ENCODE measurements at regions not wholly inside any gene's neighbourhood (a gene's known extent, or its start where the extent isn't known, plus 50 kb on each side); places are given as distances from the start of the nearest gene placed in this dataset.

DNA sequence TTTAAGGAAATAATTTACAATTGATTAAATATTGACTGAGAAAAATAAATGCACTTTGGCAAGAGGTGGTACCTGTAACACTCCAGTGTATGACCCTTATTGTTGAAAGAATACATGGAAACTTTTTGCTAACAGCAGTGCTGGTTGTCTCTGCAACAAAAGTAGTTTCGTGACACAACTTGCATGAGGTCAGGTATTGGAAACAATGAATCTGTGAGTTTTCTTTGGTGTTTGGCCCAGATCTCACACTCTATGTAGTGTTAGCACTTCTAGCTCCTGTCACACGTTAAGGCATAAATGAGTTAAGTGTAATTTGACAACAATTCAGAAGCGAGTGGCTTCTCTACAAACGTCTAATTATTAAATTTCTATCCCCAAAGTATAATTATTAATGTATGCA, 137.7 kb upstream of the MDFIC start:
- POLR2A ChIA-PET = no interaction called here
- CTCF ChIA-PET = no interaction called here
- Histone ChIP-seq H3K27ac (ENCODE audit: low read depth in 1 of 2, low read length in 2 of 2) (no peak overlapping the region), H3K36me3 (ENCODE audit: insufficient read depth, low read length) (no peaks in the 10 kb centered on the region), H3K9me3 (ENCODE audit: control insufficient read depth in 1 of 2, insufficient read depth in 1 of 2, low read length in 2 of 2) (no peaks in the 10 kb centered on the region), H3K27me3 (ENCODE audit: control insufficient read depth in 1 of 2, insufficient read depth in 2 of 2, low read length in 2 of 2) (no peaks in the 10 kb centered on the region), H3K4me1 (ENCODE audit: insufficient read depth, low read length) (no peaks in the 10 kb centered on the region), H3K4me3 (ENCODE audit: low read length) (no peak overlapping the region)
- Mint-ChIP-seq H3K9me3 (no peaks in the 10 kb centered on the region), H3K4me1 (ENCODE audit: low read depth) (no peaks in the 10 kb centered on the region), H3K36me3 (ENCODE audit: low read depth) (no peaks in the 10 kb centered on the region), H3K4me3 (no peak overlapping the region), H3K27ac (no peak overlapping the region), H3K27me3 (no peaks in the 10 kb centered on the region)
- TF ChIP-seq, protein P1, sequence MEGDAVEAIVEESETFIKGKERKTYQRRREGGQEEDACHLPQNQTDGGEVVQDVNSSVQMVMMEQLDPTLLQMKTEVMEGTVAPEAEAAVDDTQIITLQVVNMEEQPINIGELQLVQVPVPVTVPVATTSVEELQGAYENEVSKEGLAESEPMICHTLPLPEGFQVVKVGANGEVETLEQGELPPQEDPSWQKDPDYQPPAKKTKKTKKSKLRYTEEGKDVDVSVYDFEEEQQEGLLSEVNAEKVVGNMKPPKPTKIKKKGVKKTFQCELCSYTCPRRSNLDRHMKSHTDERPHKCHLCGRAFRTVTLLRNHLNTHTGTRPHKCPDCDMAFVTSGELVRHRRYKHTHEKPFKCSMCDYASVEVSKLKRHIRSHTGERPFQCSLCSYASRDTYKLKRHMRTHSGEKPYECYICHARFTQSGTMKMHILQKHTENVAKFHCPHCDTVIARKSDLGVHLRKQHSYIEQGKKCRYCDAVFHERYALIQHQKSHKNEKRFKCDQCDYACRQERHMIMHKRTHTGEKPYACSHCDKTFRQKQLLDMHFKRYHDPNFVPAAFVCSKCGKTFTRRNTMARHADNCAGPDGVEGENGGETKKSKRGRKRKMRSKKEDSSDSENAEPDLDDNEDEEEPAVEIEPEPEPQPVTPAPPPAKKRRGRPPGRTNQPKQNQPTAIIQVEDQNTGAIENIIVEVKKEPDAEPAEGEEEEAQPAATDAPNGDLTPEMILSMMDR (IDR thresholded peaks at IDR 0.05) = no peak
- ATAC-seq (ENCODE audit: poor library complexity) = no peak
- DNase-seq = no peak
- intact Hi-C loops (cut with DNase I, micrococcal nuclease) = no loop called here

DNA sequence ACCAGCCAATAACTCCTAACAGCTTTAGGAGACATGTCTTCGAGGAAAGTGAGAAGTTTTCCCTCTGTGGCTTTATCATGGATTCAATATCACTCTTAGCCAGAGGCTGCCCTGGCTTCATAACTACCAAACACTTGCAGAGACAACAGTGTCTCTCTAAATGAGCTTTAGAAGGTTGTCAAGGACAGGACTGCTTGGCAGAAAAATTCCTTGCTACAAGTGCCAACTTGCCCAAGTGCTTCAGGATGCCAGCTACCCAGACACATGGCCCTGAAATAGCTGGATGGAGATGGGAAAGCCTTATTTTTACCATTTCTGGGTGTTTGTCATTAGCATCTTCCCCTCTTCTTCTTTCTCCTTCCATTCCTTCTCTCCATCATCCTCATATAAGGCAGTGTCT, 137.1 kb upstream of the MDFIC start:
- DNase-seq (no peak), ATAC-seq (ENCODE audit: poor library complexity) (no peak)
- Mint-ChIP-seq H3K9me3 (no peaks in the 10 kb centered on the region), H3K27ac (no peak overlapping the region), H3K36me3 (ENCODE audit: low read depth) (no peaks in the 10 kb centered on the region), H3K4me3 (no peak overlapping the region), H3K27me3 (no peaks in the 10 kb centered on the region), H3K4me1 (ENCODE audit: low read depth) (no peaks in the 10 kb centered on the region)
- intact Hi-C loops (cut with DNase I, micrococcal nuclease) = no loop called here
- no peaks in the 10 kb centered on the region for H3K27me3 ChIP-seq (ENCODE audit: control insufficient read depth in 1 of 2, insufficient read depth in 2 of 2, low read length in 2 of 2)
- no peaks in the 10 kb centered on the region for H3K9me3 ChIP-seq (ENCODE audit: control insufficient read depth in 1 of 2, insufficient read depth in 1 of 2, low read length in 2 of 2)
- H3K4me1 ChIP-seq (ENCODE audit: insufficient read depth, low read length) = no peaks in the 10 kb centered on the region
- POLR2A ChIA-PET = no interaction called here
- H3K27ac ChIP-seq (ENCODE audit: low read depth in 1 of 2, low read length in 2 of 2) = no peak overlapping the region
- CTCF ChIA-PET = no interaction called here
- no peak overlapping the region for H3K4me3 ChIP-seq (ENCODE audit: low read length)
- TF ChIP-seq, protein P1 (IDR thresholded peaks at IDR 0.05) = no peak
- H3K36me3 ChIP-seq (ENCODE audit: insufficient read depth, low read length) = no peaks in the 10 kb centered on the region

DNA sequence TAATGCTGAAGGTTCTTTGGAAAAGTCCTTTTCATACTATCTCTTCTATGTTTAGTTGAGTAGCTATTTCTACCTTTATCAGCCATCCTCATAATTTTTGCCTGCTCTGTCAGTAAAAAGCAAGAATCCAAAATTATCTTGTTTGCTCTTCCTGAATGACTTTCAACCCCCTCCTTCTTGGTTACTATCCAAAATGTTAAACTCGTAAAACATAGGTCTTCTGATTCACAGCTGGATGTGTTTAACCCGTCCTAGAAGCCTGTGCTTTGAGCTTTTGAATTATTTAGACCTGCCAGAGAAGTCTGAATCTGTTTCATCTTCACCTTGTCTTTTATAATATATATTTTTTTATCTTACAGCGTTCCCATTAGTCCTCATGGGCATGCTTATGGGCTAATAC, 136.4 kb upstream of the MDFIC start:
- no peak overlapping the region for H3K27ac Mint-ChIP-seq
- TF ChIP-seq, protein P1 (IDR thresholded peaks at IDR 0.05) = no peak
- H3K36me3 Mint-ChIP-seq (ENCODE audit: low read depth) = no peaks in the 10 kb centered on the region
- Histone ChIP-seq H3K9me3 (ENCODE audit: control insufficient read depth in 1 of 2, insufficient read depth in 1 of 2, low read length in 2 of 2) (no peaks in the 10 kb centered on the region), H3K4me3 (ENCODE audit: low read length) (no peak overlapping the region), H3K27ac (ENCODE audit: low read depth in 1 of 2, low read length in 2 of 2) (no peak overlapping the region), H3K27me3 (ENCODE audit: control insufficient read depth in 1 of 2, insufficient read depth in 2 of 2, low read length in 2 of 2) (no peaks in the 10 kb centered on the region), H3K36me3 (ENCODE audit: insufficient read depth, low read length) (no peaks in the 10 kb centered on the region), H3K4me1 (ENCODE audit: insufficient read depth, low read length) (no peaks in the 10 kb centered on the region)
- intact Hi-C loops (cut with DNase I, micrococcal nuclease) = no loop called here
- DNase-seq (no peak), ATAC-seq (ENCODE audit: poor library complexity) (no peak)
- H3K4me1 Mint-ChIP-seq (ENCODE audit: low read depth) = no peaks in the 10 kb centered on the region
- H3K4me3 Mint-ChIP-seq = no peak overlapping the region
- CTCF ChIA-PET = no interaction called here
- POLR2A ChIA-PET = no interaction called here
- no peaks in the 10 kb centered on the region for H3K9me3 Mint-ChIP-seq
- H3K27me3 Mint-ChIP-seq = no peaks in the 10 kb centered on the region

Measured in CD4-positive, alpha-beta T cell (primary cell).